Lung microvascular endothelial cell (primary cell): ENCODE measurements at regions not wholly inside any gene's neighbourhood (a gene's known extent, or its start where the extent isn't known, plus 50 kb on each side); places are given as distances from the start of the nearest gene placed in this dataset.

ENCODE experiments used
- DNase-seq, 2 donors: peaks; one replicate each; pipeline versions ENCODE4 v3.0.0 to v3.0.0-alpha.2; 2010; ENCODE audit warnings: low read depth in 2 of 2

DNA sequence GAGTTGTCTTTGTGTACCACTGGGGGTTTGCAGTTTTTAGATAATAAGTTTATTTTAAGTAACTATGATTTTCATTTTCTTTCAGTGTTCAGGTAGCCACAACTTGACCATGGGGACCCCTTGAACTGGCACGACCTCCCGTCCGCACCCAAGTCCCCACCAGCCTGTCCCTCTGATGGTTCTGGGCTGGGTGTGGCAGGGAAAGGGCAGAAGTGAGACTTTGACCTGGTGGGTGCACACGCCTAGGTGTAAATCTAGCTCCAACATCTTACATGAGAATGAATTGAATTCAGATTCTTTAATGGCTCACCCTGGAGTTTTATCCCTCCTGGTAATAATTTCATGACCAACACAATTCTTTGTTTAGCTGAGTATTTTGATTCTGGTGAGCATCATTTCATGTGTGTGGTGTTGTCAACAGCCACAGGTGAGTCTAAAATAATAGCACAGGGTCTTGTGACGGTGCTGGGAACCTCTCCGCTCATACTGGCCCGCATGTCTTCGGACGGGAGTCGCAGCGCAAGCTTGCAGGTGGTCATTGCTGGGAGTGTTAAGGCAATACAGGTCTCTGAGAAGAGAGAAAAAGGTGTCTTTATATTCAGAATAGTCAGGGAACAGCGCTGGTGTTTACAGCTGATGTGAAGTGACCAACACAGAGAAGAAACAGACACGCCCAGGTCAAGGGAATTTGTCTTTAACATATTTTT is 50.8 kb upstream of the POFUT2 start:
- DNase-seq, result no peak

DNA sequence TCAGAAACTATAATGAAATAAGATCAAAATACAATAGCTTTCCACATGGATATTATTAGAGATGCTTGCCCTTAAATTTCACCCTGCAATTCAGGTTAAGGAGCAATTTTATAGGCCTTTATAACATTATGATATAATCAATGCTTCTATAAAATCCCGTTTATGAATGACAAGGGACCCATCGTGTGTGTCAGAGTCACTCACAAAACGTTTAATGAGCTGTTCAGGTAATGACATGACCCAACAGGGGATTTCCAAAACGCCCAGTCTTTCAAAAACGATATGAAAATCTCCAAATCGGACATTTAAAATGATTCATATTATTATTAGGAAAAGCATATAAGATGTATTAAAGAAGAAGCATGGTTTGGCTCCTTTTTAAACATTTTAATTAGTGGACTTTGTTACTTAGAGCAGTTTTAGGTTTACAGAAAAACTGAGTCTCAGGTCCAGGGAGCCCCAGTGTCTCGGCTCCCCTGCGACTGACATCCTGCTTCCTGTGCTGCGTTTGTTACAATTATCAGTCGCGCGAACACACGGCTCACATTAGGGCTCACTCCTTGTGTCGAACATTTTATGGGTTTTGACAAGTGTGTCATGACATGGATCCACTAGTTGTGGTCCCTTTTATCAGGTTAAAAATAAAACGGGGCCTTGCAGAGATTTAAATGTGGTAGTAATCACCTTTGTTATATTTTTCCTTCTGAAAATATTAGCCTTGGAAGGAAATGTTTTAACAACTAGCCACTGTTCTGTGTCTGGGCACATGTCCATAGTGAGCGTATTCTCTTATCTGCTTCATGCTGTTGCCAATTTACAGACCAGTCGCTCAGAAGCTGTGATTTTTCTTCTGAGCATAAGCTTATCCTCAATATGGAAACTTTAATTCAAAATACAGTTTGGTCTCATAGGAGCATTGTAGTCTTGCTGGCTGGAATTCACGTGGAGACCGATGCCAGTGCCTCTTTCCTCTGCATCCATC is 52.0 kb upstream of the POFUT2 start:
- peak; percentile 30 to 34 for DNase-seq

DNA sequence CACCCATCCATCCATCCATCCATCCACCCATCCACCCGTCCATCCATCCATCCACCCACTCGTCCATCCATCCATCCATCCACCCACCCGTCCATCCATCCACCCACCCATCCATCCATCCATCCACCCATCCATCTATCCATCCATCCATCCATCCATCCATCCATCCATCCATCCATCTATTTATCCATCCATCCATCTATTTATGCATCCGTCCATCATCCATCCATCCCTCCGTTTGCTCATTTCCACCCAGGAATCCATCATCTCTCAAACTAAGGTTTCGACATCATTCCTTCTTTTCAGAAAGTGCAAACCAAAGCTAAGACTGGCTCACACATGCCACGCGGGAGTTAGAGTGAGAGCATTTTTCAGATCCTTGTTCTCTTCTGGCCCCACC is 52.8 kb upstream of the POFUT2 start:
- DNase-seq, result no peak

DNA sequence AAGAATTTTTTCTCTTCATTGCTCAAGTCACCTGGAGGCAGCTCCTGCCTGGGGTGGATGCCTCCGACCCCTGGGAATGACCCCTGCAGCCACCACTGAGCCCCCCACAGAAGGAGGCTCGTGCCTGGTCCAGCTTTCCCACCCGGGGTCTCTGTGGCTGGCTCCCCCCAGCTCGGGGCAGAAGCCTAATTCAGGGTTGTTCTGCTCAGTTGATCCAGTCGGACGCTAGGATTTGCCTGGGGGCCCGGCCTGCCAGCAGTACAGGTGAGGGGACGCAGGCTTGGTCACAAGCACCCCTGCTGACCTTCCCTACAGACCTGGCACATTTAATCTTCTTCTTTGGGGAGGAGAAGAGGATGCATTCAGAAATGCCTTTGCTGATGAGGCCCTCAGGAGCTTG is 53.6 kb upstream of the POFUT2 start:
- DNase-seq, result no peak

DNA sequence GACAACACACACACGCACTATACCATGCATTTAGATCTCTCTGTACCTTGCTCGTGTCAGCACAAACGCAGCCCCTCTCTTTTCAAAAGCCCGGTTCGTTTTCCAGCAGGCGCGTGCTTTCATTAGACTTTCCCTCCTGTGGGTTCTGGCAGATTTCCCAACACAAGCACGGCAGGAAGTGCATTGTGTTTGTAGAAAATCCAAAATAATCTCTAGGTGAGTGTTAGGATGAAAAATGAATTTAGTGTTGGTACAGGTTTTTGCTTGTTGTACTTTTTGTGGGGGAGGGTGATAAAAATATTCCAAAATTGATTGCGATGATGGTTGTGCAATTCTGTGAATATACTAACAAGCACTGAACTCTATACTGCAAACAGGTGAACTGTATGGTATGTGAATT is 54.1 kb upstream of the POFUT2 start:
- peak; percentile 67 to 88 for DNase-seq

DNA sequence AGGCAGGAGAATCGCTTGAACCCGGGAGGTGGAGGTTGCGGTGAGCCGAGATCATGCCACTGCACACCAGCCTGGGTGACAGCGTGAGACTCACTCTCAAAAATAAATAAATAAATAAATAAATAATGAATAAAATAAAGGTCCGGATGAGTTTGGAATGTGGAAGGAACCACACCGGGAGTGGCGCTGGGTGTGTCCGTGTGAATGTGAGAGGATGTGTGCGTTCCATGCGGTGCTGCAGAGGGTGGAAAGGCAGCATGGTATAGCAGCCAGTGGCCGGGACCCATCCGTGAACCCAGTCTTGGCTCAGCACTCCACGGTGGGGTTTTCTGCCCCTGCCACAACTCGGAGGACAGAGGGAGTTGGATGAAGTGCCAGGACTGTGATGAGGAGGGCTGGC is 56.2 kb upstream of the POFUT2 start:
- no peak for DNase-seq

DNA sequence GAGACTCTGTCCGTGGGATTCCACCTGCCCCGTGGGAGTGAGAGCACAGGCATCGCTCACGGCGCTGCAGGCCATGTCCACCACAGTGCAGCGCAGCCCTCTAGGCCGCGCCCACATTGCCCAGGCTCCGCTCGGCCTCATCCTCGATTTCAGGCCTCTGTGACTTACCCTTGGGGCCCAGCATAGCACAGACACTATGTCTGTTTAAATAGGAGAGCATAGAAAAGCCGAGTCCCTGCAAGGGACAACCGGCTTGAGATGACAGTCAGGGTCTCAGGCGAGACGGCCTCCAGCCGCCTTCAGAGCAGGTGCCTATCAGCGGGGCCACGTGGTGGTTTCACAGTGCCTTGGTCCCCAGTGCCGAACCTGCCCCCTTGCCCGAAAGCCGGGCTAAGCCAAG is 56.9 kb upstream of the POFUT2 start:
- DNase-seq, result no peak

DNA sequence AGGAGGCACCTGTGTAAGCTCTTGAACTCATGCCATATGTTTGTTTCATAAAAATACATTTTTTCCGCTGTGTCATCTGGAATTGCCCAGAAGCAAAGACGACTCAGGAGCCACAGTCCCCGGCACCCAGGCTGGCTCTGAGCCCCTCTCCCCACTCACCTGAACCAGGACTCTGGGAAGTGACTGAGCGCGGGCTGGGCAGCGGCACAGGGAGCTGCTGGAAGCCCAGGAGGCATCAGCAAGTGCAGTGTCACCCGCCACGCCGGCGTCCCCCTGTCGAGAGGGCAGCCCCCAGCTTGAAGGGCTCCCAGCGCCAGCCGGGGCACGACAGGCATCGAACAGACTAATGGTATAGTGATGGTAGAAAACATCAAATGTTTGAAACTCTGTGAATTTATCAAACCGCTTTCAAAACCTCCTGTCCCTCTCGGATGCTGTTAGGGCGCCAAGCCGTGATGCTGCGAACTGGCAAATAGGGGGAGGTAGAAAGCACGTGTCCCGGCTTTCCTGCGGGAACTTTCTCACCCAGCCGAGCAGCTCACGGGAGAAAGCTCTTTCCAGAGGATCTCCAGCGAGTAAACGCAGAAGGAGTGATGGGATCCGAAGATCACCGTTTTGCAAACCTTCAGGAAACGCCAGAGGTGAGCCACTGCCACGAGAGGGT is 57.8 kb upstream of the COL18A1 start:
- DNase-seq, result peak in 1 of 2 donors; percentile 54

DNA sequence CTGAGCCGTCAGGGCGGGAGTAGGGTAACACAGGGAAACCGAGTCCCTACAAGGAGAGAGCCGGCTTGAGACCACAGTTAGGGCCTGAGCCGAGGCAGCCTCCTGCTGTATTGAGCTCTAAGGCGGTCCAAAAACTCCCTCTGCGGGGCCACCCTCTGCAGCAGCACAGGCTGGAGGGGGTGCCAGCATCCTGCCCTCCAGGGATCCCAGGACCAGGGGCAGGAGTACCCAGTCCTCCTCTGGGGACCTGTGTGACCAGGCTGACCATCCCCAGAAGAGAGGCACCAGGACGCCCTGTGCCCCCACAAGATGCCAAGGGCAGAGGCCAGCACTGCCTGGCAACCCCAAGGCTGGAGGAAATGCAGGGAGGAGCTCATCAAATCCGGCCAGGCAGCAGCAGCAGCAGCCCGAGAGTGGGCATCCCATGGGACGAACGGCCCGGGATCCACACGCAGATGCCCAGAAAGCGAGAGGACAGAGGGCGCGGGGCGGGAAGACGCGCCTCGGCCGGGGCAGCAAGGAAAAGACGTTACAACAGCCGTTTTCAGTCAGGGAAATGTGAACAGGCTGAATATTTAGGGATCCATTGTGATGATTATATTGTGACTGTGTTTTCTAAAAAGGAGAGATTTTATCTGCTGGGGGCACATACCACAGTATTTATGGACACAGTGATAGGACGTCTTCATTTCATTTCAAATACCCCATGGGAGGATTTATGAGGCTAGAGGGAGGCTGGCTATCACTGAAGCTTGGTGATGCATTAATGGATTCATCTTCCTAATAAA is 57.1 kb upstream of the COL18A1 start:
- DNase-seq, result no peak

DNA sequence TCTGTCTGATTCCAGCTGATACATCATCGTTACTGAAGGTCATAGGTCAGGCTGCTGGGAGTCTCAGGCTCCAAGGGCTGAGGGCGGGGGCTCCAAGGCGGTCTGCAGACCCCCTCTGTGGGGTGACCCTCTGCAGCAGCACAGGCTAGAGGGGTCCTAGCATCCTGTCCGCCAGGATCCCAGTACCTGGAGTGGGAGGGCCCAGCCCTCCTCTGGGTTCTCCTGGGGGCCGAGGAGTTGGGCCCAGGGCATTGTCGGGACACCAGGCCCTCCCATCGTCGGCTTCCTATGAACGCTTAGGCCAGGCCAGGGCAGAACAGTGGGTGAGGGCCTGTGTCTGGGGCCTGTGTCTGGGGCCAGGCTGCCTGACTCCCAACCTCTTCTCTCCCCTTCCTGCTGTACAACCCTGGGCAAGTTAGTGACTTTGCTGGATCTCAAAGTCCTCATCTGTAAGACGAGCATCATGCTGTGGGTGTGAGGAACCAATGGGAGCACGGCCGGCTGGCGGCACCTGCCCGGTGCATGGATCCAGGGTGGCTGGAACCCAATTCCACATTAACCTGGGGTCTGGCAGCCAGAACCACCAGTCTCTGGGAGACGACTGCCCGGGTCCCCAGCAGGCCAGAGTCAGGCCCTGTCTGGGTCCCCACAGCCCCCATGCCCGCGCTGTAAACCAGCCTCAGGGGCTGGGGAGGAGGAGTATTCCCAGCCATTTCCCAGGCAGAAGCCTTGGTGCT is 56.2 kb upstream of the COL18A1 start:
- DNase-seq, result no peak

DNA sequence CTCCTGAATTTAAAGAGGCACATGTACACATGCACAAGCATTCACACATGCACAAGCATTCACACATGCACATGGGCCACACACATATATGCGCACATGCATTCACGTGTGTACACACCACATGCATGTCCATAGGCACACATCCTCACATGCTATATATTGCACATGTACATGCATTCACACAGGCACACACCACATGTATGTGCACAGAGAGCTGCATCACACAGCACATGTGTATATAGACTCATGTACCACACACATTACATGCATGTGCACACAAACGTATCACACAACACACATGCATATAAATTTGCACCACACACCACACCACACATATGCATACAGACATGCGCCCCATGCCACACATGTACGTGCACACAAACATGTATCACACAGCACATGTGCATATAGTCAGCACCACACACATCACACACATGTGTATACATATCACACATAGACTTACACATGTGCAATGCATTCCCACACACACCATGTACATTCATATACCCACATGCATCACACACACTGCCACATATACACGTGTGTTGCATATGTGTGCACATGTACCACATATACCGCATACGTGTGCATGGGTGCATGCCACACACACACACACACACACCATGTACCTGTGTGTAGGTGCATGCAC is 54.6 kb upstream of the COL18A1 start:
- DNase-seq, result no peak

DNA sequence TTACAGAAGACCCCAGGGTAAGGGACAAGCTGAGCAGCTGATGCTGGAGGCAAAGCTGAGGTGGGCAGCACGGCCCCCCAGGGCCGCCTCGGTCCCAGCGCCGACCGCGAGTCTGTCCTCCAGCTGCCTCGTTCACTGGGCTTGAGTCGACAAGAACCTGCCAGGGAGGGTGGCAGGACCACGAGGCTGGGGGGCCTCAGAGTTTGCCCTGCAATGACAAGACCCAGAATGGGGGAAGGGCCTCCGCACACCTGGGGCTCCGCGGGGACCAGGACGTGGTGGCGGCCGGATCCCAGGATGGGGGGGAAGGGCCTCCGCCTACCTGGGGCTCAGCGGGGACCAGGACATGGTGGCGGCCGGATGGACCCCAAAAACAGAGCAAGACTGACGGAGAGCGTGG is 53.9 kb upstream of the COL18A1 start:
- no peak for DNase-seq

DNA sequence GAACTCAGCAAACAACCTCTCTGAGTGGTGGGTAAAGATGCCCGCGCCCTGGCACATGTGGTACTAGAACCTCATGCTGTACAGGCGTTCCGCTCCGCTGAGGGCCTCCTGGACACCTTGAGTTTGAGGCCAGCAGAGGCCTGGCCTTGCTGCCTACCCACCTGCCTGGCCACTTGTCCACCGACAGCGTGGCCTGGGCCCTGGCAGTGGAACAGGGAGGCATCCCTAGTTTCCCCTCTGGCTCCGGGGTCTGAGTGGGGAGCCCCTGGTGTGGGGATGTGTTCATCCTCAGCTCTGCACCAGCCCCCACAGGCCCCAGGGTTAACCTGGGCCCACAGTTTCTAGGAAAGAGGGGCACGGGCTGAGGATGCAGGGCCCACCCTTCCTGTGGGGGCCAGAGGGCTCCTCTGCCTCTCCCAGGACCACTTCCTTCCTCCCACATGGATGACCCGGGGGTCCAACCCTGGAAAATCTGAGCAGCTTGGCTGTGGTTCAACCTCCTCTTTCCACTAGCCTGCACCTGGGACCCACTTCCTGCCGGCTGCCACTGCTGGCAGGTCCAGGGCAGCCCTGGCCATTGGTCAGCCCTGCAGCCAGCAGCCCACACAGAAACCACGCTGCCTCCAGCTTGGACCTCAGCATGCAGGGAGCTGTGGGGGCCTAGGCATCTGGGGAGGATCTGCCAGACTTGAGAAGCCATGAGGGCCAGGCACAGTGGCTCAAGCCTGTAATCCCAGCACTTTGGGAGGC is 53.3 kb upstream of the COL18A1 start:
- DNase-seq, result peak in 1 of 2 donors; percentile 75

DNA sequence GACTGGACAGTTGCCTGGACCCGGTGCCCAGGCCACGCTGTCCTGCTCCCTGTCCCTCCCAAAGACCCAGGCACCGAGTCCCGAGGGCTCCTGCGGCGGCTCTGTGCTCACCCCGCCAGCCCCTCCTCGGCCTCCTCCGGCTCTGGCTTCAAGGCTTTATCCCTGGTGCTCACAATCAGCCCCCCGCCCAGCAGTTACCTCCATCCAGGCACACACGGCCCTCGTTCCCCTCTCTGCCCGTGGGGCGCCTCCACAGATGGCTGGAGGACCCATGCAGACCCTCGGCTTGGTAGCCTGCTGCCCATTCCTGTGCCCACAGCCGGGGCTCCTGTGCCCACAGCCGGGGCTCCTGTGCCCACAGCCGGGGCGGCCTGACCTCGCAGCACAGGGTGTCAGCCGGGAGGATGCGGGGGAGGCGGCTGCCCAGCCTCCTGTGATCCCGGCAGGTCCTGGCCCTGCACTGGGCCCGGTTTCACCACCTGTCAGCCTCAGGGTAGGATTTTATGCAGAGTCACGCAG is 52.3 kb upstream of the COL18A1 start:
- no peak for DNase-seq

DNA sequence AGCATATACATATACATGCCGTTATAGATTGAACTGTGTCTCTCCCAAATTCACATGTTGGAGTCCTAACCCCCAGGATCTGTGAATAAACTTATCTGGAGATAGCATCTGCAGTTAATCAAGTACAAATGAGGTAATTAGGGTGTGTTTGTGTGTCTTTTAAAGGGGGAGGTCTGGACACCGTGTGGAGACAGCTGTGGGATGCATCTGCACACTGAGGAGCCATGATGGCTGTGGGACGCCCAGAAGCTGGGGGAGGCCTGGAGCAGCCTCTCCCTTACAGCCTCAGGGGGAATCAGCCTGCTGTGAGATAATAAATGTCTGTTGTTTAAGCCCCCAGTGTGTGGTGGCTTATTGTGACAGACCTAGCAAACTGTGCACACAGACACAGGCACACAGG is 51.8 kb upstream of the COL18A1 start:
- no peak for DNase-seq

DNA sequence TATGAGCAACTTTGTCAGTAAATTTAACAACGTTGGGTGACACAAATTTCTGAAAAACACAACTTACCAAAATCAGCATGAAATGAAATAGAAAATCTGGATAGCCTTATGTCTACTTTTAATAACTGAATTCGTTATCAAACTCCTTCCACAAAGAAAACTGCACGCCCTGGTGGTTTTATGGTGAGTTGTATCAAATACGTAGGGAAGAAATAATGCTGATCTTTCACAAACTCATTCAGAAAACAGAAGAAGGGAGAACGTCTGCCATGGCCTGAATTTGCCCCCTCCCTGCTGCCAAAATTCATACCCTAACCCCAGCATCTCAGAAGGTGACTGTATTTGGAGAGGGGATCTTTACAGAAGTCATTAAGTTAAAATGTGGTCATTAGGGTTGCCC is 50.0 kb upstream of the COL18A1 start:
- no peak for DNase-seq
